ENCODE measurements at regions not wholly inside any gene's neighbourhood (a gene's known extent, or its start where the extent isn't known, plus 50 kb on each side); places are given as distances from the start of the nearest gene placed in this dataset.

- TF ChIP-seq, protein P1, sequence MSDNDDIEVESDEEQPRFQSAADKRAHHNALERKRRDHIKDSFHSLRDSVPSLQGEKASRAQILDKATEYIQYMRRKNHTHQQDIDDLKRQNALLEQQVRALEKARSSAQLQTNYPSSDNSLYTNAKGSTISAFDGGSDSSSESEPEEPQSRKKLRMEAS (IDR thresholded peaks at IDR 0.05), result no peak
- TF ChIP-seq TCF12 (IDR thresholded peaks at IDR 0.05; ENCODE audit: low read depth), result no peak
- TF ChIP-seq REST (IDR thresholded peaks at IDR 0.05; ENCODE audit: low read depth), result no peak
- no peak for TF ChIP-seq NFIC (IDR thresholded peaks at IDR 0.05)
- no peak for TF ChIP-seq CREB1 (IDR thresholded peaks at IDR 0.05; ENCODE audit: low read depth)
- TF ChIP-seq CEBPB (IDR thresholded peaks at IDR 0.05), result no peak
- TF ChIP-seq EP300 (IDR thresholded peaks at IDR 0.05; ENCODE audit: borderline replicate concordance), result no peak
- no peak for TF ChIP-seq TAF1 (IDR thresholded peaks at IDR 0.05; ENCODE audit: low read depth)
- no peak for TF ChIP-seq FOXM1 (IDR thresholded peaks at IDR 0.05; ENCODE audit: borderline replicate concordance, low read depth)
- TF ChIP-seq, protein P2, sequence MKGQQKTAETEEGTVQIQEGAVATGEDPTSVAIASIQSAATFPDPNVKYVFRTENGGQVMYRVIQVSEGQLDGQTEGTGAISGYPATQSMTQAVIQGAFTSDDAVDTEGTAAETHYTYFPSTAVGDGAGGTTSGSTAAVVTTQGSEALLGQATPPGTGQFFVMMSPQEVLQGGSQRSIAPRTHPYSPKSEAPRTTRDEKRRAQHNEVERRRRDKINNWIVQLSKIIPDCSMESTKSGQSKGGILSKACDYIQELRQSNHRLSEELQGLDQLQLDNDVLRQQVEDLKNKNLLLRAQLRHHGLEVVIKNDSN (IDR thresholded peaks at IDR 0.05), result no peak
- TF ChIP-seq RAD21 (IDR thresholded peaks at IDR 0.05; ENCODE audit: low read depth), result no peak
- no peak for TF ChIP-seq TEAD4 (IDR thresholded peaks at IDR 0.05)
- no peak for TF ChIP-seq EGR1 (IDR thresholded peaks at IDR 0.05)
Measured at GRCh38 chr2:192634557-192634956, 439.8 kb upstream of the TMEFF2 start.
